ENCODE measurements at regions not wholly inside any gene's neighbourhood (a gene's known extent, or its start where the extent isn't known, plus 50 kb on each side); places are given as distances from the start of the nearest gene placed in this dataset.
"Not testable (repeated sequence)": the region's sequence is repeated elsewhere in the genome, so short reads cannot be mapped to it uniquely, and the experiment has no call there.

GRCh38 chr6:166848979-166849748 lies 107.2 kb downstream of the RNASET2 start:
- Histone ChIP-seq H3K27me3 (ENCODE audit: control insufficient read depth in 2 of 2, insufficient read depth in 2 of 2, low read length in 2 of 2) (no peaks in the 10 kb centered on the region), H3K4me2 (replicated peaks; ENCODE audit: extremely low read depth, low read length, poor library complexity, severe bottlenecking) (no peak overlapping the region), H3K27ac (ENCODE audit: low read depth in 1 of 2, low read length in 2 of 2) (no peak overlapping the region), H3K79me2 (ENCODE audit: insufficient read depth, low read length) (no peaks in the 10 kb centered on the region), H3K36me3 (replicated peaks in 1 of 2; ENCODE audit: control insufficient read depth in 1 of 2, insufficient read depth in 2 of 2, low read length in 2 of 2) (no peaks in the 10 kb centered on the region), H3K4me3 (replicated peaks in 1 of 3; ENCODE audit: low read depth in 2 of 3, low read length in 3 of 3) (no peak overlapping the region), H3K4me1 (ENCODE audit: control insufficient read depth in 1 of 2, insufficient read depth in 2 of 2, low read length in 2 of 2) (no peaks in the 10 kb centered on the region), H3K9me3 (replicated peaks in 1 of 2; ENCODE audit: control insufficient read depth in 1 of 2, insufficient read depth in 1 of 2, low read length in 2 of 2) (no peaks in the 10 kb centered on the region), H3K9ac (ENCODE audit: insufficient read depth, low read length, poor library complexity, severe bottlenecking) (no peak overlapping the region), H4K20me1 (ENCODE audit: insufficient read depth, low read length) (no peaks in the 10 kb centered on the region), H2AFZ (ENCODE audit: insufficient read depth, low read depth, low read length, poor library complexity, severe bottlenecking) (no peak overlapping the region)
- intact Hi-C loops (cut with micrococcal nuclease) = no loop called here
- Mint-ChIP-seq H3K9me3 (peaks cover 0 to 17% (median 0%) of the 10 kb centered on the region in 7 donors), H3K36me3 (no peaks in the 10 kb centered on the region), H3K4me3 (no peak overlapping the region), H3K27ac (no peak overlapping the region), H3K27me3 (ENCODE audit: low read depth in 3 of 3) (peaks cover 3 to 6% (median 5%) of the 10 kb centered on the region in 3 donors), H3K4me1 (peaks cover 2% of the 10 kb centered on the region)
- WGBS (ENCODE audit: insufficient coverage) = 99% methylated on average over 6 of the region's 20 CpGs
- DNase-seq = no peak
- TF ChIP-seq CTCF (IDR thresholded peaks at IDR 0.05) = no peak

- H3K27ac Mint-ChIP-seq; H3K9ac ChIP-seq (ENCODE audit: insufficient read depth, low read length, poor library complexity, severe bottlenecking); H3K4me1 Mint-ChIP-seq; intact Hi-C loops (cut with micrococcal nuclease); H3K4me1 ChIP-seq (ENCODE audit: control insufficient read depth in 1 of 2, insufficient read depth in 2 of 2, low read length in 2 of 2); H3K79me2 ChIP-seq (ENCODE audit: insufficient read depth, low read length); H3K36me3 ChIP-seq (replicated peaks in 1 of 2; ENCODE audit: control insufficient read depth in 1 of 2, insufficient read depth in 2 of 2, low read length in 2 of 2); H4K20me1 ChIP-seq (ENCODE audit: insufficient read depth, low read length); H3K27me3 ChIP-seq (ENCODE audit: control insufficient read depth in 2 of 2, insufficient read depth in 2 of 2, low read length in 2 of 2); H3K36me3 Mint-ChIP-seq; H3K9me3 ChIP-seq (replicated peaks in 1 of 2; ENCODE audit: control insufficient read depth in 1 of 2, insufficient read depth in 1 of 2, low read length in 2 of 2); H3K4me3 ChIP-seq (replicated peaks in 1 of 3; ENCODE audit: low read depth in 2 of 3, low read length in 3 of 3); H3K4me3 Mint-ChIP-seq; DNase-seq; H3K27ac ChIP-seq (ENCODE audit: low read depth in 1 of 2, low read length in 2 of 2); H2AFZ ChIP-seq (ENCODE audit: insufficient read depth, low read depth, low read length, poor library complexity, severe bottlenecking); H3K4me2 ChIP-seq (replicated peaks; ENCODE audit: extremely low read depth, low read length, poor library complexity, severe bottlenecking): not testable (repeated sequence)
- WGBS (ENCODE audit: insufficient coverage) = no CpG with 5 or more reads among the region's 3 CpGs
- Mint-ChIP-seq H3K9me3 (peaks cover 0 to 18% (median 0%) of the 10 kb centered on the region in 7 donors), H3K27me3 (ENCODE audit: low read depth in 3 of 3) (peaks cover 4 to 15% (median 11%) of the 10 kb centered on the region in 3 donors)
These were observed 109.8 kb downstream of the RNASET2 start for GRCh38 chr6:166846446-166847142.
